B cell (primary cell): ENCODE measurements at regions not wholly inside any gene's neighbourhood (a gene's known extent, or its start where the extent isn't known, plus 50 kb on each side); places are given as distances from the start of the nearest gene placed in this dataset.

Source experiments
- CTCF ChIP-seq: fragments of 200-600 bp; IDR thresholded peaks from one replicate; pipeline ENCODE4 v1.8.0; 2022; ENCODE audit warnings: antibody characterized with exemption, mild to moderate bottlenecking
- EZH2 ChIP-seq: IDR thresholded peaks from 2 replicates; pipeline ENCODE4 v1.6.1; 2012; ENCODE audit warnings: borderline replicate concordance, low read depth, mild to moderate bottlenecking, moderate library complexity, low read length; ENCODE audit not compliant: insufficient read depth, poor library complexity, severe bottlenecking

- TF ChIP-seq CTCF (no peak), EZH2 (no peak)
Observed at GRCh38 chr18:51383116-51383515, 185.6 kb upstream of the MEX3C start.
